Calu3 (cell line): ENCODE measurements at regions not wholly inside any gene's neighbourhood (a gene's known extent, or its start where the extent isn't known, plus 50 kb on each side); places are given as distances from the start of the nearest gene placed in this dataset.

Experiments
- BruUV-seq: library from RNA; stranded (reverse); fragments of 400-500 nt; replicated peaks from 2 replicates; lab custom pipeline; 2021; lab: Mats Ljungman, UMichigan
- CTCF ChIA-PET: fragments of 300-600 bp; sonication (Branson Sonifier 250); formaldehyde crosslinking; loops from one replicate; lab custom pipeline; 2022; ENCODE audit warnings: antibody characterized with exemption; lab: Charles Lee
- DNase-seq: peaks from one replicate; pipeline ENCODE4 v3.0.0; 2022
- H3K27ac Mint-ChIP-seq: one replicate; pipeline ENCODE4 v1.8.0; 2022; ENCODE audit warnings: mixed read lengths; ENCODE audit not compliant: unreplicated experiment
- H3K27me3 Mint-ChIP-seq: one replicate; pipeline ENCODE4 v1.8.0; 2022; ENCODE audit warnings: mixed read lengths; ENCODE audit not compliant: unreplicated experiment
- H3K36me3 Mint-ChIP-seq: one replicate; pipeline ENCODE4 v1.8.0; 2022; ENCODE audit warnings: mild to moderate bottlenecking, moderate library complexity, mixed read lengths; ENCODE audit not compliant: insufficient read depth, unreplicated experiment
- H3K4me1 Mint-ChIP-seq: one replicate; pipeline ENCODE4 v1.8.0; 2022; ENCODE audit warnings: mild to moderate bottlenecking, low read depth, mixed read lengths; ENCODE audit not compliant: unreplicated experiment
- H3K4me3 Mint-ChIP-seq: one replicate; pipeline ENCODE4 v1.8.0; 2022; ENCODE audit warnings: mild to moderate bottlenecking, low read depth, moderate library complexity, mixed read lengths; ENCODE audit not compliant: unreplicated experiment
- H3K9me3 Mint-ChIP-seq: one replicate; pipeline ENCODE4 v1.8.0; 2022; ENCODE audit warnings: low read depth, mixed read lengths; ENCODE audit not compliant: unreplicated experiment
- intact Hi-C: fragments of 100-400 bp; cut with micrococcal nuclease; formaldehyde crosslinking; loops from one replicate; pipeline ENCODE4 v1.10.0; 2022; ENCODE audit not compliant: unreplicated experiment
- TF ChIP-seq, protein P1 (sequence below): fragments of 200-600 bp; IDR thresholded peaks from one replicate; pipeline ENCODE4 v1.8.0; 2022; ENCODE audit warnings: antibody characterized with exemption; ENCODE audit not compliant: unreplicated experiment

DNA sequence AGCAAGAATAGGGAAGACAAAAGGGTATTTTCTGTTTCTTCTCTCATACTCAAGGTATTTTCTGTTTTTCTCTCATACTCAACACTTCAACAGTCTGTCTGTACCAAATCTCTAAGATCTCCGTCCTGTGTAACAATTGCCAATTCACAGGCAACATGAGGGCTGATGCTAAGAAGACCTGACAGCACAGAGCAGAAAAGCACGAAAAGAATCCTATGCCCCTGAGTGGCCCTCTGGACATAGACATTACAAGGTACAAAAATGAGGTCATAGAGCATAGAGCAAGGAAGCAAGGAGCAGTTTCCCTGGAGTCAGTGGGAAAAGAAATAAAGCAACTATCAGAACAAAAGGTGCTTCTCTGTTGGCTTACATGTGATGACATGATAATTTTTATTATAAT is 1612.6 kb upstream of the CELF4 start:
- Mint-ChIP-seq H3K9me3 (no peaks in the 10 kb centered on the region), H3K4me3 (no peak overlapping the region), H3K27ac (no peak overlapping the region), H3K27me3 (no peaks in the 10 kb centered on the region), H3K36me3 (no peaks in the 10 kb centered on the region), H3K4me1 (no peaks in the 10 kb centered on the region)
- BruUV-seq = no TSS peak
- intact Hi-C loops = no loop called here
- CTCF ChIA-PET = no interaction called here
- DNase-seq = no peak
- TF ChIP-seq, protein P1, sequence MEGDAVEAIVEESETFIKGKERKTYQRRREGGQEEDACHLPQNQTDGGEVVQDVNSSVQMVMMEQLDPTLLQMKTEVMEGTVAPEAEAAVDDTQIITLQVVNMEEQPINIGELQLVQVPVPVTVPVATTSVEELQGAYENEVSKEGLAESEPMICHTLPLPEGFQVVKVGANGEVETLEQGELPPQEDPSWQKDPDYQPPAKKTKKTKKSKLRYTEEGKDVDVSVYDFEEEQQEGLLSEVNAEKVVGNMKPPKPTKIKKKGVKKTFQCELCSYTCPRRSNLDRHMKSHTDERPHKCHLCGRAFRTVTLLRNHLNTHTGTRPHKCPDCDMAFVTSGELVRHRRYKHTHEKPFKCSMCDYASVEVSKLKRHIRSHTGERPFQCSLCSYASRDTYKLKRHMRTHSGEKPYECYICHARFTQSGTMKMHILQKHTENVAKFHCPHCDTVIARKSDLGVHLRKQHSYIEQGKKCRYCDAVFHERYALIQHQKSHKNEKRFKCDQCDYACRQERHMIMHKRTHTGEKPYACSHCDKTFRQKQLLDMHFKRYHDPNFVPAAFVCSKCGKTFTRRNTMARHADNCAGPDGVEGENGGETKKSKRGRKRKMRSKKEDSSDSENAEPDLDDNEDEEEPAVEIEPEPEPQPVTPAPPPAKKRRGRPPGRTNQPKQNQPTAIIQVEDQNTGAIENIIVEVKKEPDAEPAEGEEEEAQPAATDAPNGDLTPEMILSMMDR = no peak

DNA sequence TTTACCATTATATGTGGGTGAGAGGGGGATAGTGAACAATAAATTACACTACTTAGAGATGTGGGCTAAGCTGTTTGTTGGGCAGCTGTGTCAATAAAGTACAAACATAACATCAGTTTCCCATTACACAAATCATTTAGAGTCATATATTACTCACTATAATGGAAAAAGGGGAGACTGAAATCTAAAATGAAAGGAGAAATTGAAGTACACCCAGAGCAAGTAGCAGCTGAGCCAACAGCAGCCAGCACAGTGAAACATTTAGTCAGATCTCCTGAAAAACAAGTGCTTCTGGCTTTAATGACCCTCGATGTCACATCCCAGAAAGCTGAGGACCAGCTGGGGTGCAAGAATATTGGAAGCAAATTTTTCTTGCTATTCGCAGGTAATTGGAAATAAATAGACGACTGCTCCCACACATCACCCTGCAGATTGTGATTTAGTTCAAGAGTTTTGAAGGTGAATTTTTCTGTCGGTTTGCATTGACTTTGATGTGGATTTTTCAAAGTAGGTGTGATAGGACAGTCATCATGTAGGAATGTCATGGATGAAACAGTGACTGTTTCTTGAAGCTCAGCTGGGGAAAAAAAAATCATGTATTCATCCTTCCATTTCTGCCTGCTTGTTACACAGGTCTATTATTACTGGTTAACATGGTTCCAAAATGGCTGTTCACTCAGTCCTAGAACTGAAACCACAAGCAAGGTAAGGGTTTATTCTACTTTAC is 1607.3 kb upstream of the CELF4 start:
- H3K27me3 Mint-ChIP-seq = no peaks in the 10 kb centered on the region
- no peaks in the 10 kb centered on the region for H3K9me3 Mint-ChIP-seq
- TF ChIP-seq, protein P1 = no peak
- H3K4me1 Mint-ChIP-seq = peaks cover 8% of the 10 kb centered on the region
- H3K27ac Mint-ChIP-seq = no peak overlapping the region
- peak; percentile 4 for DNase-seq
- intact Hi-C loops = no loop called here
- no peaks in the 10 kb centered on the region for H3K36me3 Mint-ChIP-seq
- no TSS peak for BruUV-seq
- CTCF ChIA-PET = no interaction called here
- no peak overlapping the region for H3K4me3 Mint-ChIP-seq

DNA sequence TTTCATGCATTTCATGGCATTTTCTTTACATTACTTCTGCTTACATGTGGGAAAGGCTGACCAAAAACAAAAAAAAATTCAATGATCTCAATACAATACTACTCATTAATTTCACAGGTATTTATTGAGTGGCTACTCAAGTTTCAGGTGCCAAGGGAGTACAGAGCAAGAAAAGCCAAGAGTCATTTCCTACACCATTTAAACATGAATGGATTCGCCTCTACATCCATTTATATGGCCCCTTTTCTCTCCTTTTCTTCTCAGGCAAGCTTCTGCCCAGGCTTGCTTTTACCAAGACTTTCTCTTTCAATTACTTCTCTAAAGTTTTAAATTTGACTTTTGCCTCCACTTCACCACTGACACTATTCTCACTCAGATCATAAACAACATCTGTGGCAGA is 1603.1 kb upstream of the CELF4 start:
- H3K4me3 Mint-ChIP-seq = no peak overlapping the region
- no peak for DNase-seq
- CTCF ChIA-PET = interaction anchor here (0.7 kb wide), 1 partner anchor 838 kb away, joined by 3 read pairs; no protein-coding TSS in a partner anchor
- no peak overlapping the region for H3K27ac Mint-ChIP-seq
- BruUV-seq = no TSS peak
- no peaks in the 10 kb centered on the region for H3K9me3 Mint-ChIP-seq
- TF ChIP-seq, protein P1 = no peak
- H3K4me1 Mint-ChIP-seq = peaks cover 8% of the 10 kb centered on the region
- H3K27me3 Mint-ChIP-seq = no peaks in the 10 kb centered on the region
- intact Hi-C loops = no loop called here
- H3K36me3 Mint-ChIP-seq = no peaks in the 10 kb centered on the region

- TF ChIP-seq, protein P1 = no peak
- CTCF ChIA-PET = no interaction called here
- intact Hi-C loops = no loop called here
- H3K4me1 Mint-ChIP-seq = peaks cover 8% of the 10 kb centered on the region
- no TSS peak for BruUV-seq
- H3K27ac Mint-ChIP-seq = no peak overlapping the region
- no peak overlapping the region for H3K4me3 Mint-ChIP-seq
- no peak for DNase-seq
- H3K36me3 Mint-ChIP-seq = no peaks in the 10 kb centered on the region
- no peaks in the 10 kb centered on the region for H3K27me3 Mint-ChIP-seq
- no peaks in the 10 kb centered on the region for H3K9me3 Mint-ChIP-seq
Observed at GRCh38 chr18:39167990-39168389, 1602.4 kb upstream of the CELF4 start.
